Fibroblast of pulmonary artery (primary cell): ENCODE measurements at regions not wholly inside any gene's neighbourhood (a gene's known extent, or its start where the extent isn't known, plus 50 kb on each side); places are given as distances from the start of the nearest gene placed in this dataset.
"Not testable (repeated sequence)": the region's sequence is repeated elsewhere in the genome, so short reads cannot be mapped to it uniquely, and the experiment has no call there.

Experiments used
- DNase-seq: peaks from one replicate; pipeline ENCODE4 v3.0.0-alpha.2; 2010; ENCODE audit warnings: low read depth
- H3K4me3 ChIP-seq: replicated peaks from 2 replicates; pipeline ENCODE4 v1.5.1; 2011; ENCODE audit warnings: low read depth, mild to moderate bottlenecking, control low read depth, low read length, moderate library complexity
- TF ChIP-seq, protein P1 (sequence below): IDR thresholded peaks from 2 replicates; pipeline ENCODE4 v1.5.1; 2011; ENCODE audit warnings: mild to moderate bottlenecking, control low read depth, low read length, inconsistent platforms; ENCODE audit errors: missing control alignments

DNA sequence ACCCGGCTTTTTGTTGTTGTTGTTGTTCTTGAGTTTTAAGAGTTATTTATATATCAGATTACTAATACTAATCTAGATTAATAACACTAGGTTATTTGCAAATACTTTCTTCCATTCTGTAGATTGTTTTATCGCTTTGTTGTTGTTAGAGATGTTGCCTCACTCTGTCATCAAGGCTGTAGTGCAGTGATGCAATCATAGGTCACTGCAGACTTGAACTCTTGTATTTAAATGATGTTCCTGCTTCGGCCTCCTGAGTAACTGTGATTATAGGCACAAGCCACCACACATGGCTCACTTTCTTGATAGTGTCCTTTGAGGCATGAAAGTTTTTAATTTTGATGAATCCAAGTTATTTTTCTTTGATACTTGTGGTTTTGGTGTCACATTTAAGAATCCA, 129.0 kb downstream of the VSIG4 start:
- TF ChIP-seq, protein P1, sequence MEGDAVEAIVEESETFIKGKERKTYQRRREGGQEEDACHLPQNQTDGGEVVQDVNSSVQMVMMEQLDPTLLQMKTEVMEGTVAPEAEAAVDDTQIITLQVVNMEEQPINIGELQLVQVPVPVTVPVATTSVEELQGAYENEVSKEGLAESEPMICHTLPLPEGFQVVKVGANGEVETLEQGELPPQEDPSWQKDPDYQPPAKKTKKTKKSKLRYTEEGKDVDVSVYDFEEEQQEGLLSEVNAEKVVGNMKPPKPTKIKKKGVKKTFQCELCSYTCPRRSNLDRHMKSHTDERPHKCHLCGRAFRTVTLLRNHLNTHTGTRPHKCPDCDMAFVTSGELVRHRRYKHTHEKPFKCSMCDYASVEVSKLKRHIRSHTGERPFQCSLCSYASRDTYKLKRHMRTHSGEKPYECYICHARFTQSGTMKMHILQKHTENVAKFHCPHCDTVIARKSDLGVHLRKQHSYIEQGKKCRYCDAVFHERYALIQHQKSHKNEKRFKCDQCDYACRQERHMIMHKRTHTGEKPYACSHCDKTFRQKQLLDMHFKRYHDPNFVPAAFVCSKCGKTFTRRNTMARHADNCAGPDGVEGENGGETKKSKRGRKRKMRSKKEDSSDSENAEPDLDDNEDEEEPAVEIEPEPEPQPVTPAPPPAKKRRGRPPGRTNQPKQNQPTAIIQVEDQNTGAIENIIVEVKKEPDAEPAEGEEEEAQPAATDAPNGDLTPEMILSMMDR, result no peak
- H3K4me3 ChIP-seq, result no peak overlapping the region
- no peak for DNase-seq

DNA sequence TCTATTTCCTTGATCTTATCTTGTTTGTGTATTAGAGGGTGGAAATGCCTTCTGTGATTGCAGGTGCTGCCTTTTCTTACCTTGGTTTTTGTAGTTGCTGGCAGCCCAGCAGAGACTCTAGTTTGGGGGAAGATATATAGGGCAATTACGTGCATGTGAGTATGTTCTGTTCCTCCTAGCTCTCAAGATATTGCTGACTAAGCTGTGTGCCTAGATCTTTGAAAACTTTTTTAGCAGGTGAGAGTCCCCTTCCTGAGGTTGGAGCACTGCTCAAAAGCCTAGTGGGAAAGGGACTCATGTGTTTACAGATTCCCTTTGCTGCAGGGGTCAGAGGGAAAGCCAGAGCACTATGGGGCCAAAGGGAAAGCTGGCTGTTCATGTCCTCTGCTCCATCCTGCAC, 136.1 kb downstream of the VSIG4 start:
- H3K4me3 ChIP-seq, result no peak overlapping the region
- DNase-seq, result no peak
- TF ChIP-seq, protein P1, result no peak

DNA sequence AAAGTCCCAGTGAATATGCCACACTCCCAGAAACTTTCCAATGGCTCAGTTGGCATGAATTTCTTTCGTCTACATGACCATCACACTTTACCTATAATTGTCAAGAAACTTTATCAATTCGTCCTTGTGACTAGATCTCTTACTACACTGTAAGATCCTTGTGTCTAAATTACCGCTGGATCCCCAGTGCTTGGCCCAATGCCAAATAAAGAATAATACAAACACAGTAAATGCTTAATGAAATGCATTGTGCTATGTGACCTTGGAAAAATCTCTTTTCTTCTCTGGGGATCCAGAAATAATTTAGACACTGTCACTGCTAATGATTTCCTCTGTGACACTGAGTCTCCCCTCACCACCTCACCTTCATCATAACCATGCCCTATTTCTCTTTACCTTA, 137.9 kb downstream of the VSIG4 start:
- no peak for DNase-seq
- TF ChIP-seq, protein P1, result no peak
- no peak overlapping the region for H3K4me3 ChIP-seq

DNA sequence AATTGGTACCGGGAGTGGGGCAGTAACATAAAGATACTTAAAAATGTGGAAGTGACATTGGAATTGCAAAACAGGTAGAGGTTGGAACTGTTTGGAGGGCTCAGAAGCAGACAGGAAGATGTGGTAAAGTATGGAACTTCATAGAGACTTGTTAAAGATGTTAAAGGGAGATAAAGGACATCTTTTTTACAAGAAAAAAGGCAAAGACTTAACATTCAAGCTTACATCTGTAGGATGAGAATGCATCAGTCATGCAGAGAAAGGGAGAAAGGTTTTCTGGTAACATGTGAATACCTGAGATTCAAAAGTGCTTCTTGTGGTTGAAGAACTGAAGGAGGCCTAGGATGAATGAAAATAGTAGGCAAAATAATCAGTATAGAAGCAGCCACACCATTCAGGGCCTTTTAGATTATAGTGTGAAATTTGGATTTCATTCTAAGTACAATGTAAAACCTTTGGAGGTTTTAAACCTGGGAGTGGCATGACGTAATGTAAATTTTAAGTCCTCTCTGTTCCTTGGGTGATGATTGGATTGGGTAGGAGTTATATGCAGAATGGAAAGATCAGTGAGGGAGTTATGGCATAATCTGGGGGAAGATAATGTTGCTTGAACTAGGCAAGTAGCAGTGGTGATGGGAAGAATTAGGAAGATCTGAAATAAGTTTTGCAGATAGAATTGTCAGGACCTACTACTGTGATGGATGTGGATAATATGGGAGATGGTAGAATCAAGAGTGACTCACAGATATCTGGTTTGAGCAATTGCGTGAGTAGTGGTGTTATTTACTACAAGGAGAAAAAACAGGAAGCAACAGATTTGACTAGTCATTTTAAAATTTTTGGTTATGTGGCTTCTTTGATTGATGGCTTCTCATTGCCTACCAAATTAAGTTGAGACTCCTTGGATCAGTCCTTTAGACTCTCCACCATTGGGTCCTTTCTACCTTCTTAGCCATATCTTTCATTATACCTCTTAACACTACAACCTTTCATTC, 138.7 kb downstream of the VSIG4 start:
- TF ChIP-seq, protein P1, result no peak
- DNase-seq, result no peak
- H3K4me3 ChIP-seq, result no peak overlapping the region

DNA sequence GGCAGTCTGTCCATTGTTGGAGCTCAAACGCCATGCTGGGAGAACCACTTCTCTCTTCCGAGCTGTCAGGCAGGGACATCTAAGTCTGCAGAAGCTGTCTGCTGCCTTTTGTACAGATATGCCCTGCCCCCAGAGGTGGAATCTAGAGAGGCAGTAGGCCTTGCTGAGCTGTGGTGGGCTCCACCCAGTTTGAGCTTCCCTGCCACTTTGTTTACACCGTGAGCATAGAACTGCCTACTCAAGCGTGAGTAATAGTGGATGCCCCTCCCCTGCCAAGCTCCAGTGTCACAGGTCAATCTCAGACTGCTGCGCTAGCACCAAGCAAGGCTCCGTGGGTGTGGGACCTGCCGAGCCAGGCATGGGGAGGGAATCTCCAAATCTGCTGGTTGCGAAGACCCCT, 145.7 kb downstream of the VSIG4 start:
- H3K4me3 ChIP-seq, result no peak overlapping the region
- TF ChIP-seq, protein P1, result no peak
- no peak for DNase-seq

DNA sequence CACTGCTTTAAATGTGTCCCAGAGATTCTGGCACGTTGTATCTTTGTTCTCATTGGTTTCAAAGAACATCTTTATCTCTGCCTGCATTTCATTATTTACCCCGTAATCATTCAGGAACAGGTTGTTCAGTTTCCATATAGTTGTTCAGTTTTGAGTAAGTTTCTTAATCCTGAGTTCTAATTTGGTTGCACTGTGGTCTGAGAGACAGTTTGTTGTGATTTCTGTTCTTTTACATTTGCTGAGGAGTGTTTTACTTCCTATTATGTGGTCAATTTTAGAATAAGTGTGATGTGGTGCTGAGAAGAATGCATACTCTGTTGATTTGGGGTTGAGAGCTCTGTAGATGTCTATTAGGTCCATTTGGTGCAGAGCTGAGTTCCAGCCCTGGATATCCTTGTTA, 148.1 kb downstream of the VSIG4 start:
- not testable (repeated sequence) for DNase-seq, H3K4me3 ChIP-seq

DNA sequence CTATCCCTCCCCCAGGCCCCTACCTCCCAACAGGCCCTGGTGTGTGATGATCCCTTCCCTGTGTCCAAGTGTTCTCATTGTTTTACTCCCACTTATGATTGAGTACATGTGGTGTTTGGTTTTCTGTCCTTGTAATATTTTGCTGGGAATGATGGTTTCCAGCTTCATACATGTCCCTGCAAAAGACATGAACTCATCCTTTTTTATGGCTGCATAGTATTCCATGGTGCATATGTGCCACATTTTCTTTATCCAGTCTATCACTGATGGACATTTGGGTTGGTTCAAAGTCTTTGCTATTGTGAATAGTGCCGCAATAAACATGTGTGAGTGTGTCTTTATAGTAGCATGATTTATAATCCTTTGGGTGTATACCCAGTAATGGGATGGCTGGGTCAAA, 151.7 kb downstream of the VSIG4 start:
- not testable (repeated sequence) for DNase-seq, H3K4me3 ChIP-seq

DNA sequence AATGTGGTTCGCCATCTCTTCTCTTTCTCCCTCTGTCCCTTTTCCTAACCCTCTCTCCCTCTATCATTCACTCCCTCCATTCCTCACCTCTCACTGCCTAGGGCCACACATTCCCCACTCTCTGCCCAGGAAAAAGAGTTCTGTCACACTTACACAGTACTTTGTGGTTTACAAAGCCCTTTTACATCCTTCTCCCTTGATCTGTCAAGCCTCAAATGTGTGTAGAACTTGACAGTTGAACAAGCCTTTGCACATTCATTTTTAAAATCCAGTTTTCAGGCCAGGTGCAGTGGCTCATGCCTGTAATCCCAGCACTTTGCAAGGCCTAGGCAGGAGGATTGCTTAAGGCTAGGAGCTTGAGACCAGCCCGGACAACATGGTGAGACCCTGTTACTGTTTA, 156.3 kb downstream of the VSIG4 start:
- H3K4me3 ChIP-seq, result no peak overlapping the region
- TF ChIP-seq, protein P1, result no peak
- no peak for DNase-seq
